SKM-1 treated with dmso at 0.1 percent for 144 hours (cell line): ENCODE measurements at regions not wholly inside any gene's neighbourhood (a gene's known extent, or its start where the extent isn't known, plus 50 kb on each side); places are given as distances from the start of the nearest gene placed in this dataset.

Experiments used
- DNase-seq: peaks from one replicate; lab custom pipeline; 2025; ENCODE audit not compliant: unreplicated experiment; lab: John Stamatoyannopoulos, UW

- DNase-seq = peak; percentile 19
These were observed 109.6 kb upstream of the BACH2 start for GRCh38 chr6:90406142-90406794.

GRCh38 chr6:90403489-90404381 is 107.1 kb upstream of the BACH2 start:
- peak; percentile 81 for DNase-seq

GRCh38 chr6:90402831-90403192 is 106.2 kb upstream of the BACH2 start:
- no peak for DNase-seq

GRCh38 chr6:90401933-90402830 is 105.5 kb upstream of the BACH2 start:
- DNase-seq = no peak

GRCh38 chr6:90399970-90400369 is 103.3 kb upstream of the BACH2 start:
- no peak for DNase-seq

- DNase-seq = no peak
These were observed 101.5 kb upstream of the BACH2 start for GRCh38 chr6:90397929-90398674.

GRCh38 chr6:90397047-90397446 is 100.4 kb upstream of the BACH2 start:
- no peak for DNase-seq

GRCh38 chr6:90393232-90393884 is 96.7 kb upstream of the BACH2 start:
- peak; percentile 78 for DNase-seq

- no peak for DNase-seq
These were observed 93.7 kb upstream of the BACH2 start for GRCh38 chr6:90390379-90390778.

- DNase-seq = no peak
These were observed 91.8 kb upstream of the BACH2 start for GRCh38 chr6:90388395-90388794.

GRCh38 chr6:90387826-90388225 is 91.2 kb upstream of the BACH2 start:
- no peak for DNase-seq

GRCh38 chr6:90387383-90387775 is 90.7 kb upstream of the BACH2 start:
- DNase-seq = no peak

- DNase-seq = no peak
These were observed 90.0 kb upstream of the BACH2 start for GRCh38 chr6:90386399-90387382.

GRCh38 chr6:90385759-90386313 is 89.2 kb upstream of the BACH2 start:
- no peak for DNase-seq

- no peak for DNase-seq
These were observed 88.1 kb upstream of the BACH2 start for GRCh38 chr6:90384720-90385119.

- peak; percentile 41 for DNase-seq
These were observed 86.7 kb upstream of the BACH2 start for GRCh38 chr6:90383196-90383822.

- no peak for DNase-seq
These were observed 86.1 kb upstream of the BACH2 start for GRCh38 chr6:90382760-90383159.

- peak; percentile 64 for DNase-seq
These were observed 79.2 kb upstream of the BACH2 start for GRCh38 chr6:90375681-90376439.
